ENCODE measurements at regions not wholly inside any gene's neighbourhood (a gene's known extent, or its start where the extent isn't known, plus 50 kb on each side); places are given as distances from the start of the nearest gene placed in this dataset.

DNA sequence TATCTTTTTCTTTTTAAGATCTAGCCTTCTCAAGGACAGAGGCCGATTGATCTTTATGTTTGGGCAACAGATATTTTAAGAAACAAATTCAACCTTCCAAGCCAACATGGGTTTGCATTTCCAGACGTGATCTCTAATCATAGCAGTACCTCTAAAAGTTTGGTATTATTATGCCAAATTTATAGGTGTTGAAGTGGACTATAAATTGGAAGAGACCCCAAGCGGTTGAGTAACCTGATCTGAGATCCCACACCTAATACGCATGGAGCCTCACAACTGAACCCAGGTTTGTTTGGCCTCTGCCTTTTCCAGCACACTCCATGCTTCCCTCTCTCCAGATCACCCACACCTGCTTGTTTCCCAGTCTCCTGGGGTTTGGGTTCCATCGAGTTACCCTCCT lies 116.5 kb downstream of the DDX1 start:
- no peak for TF ChIP-seq EZH2 (IDR thresholded peaks at IDR 0.05; ENCODE audit: low read length, missing control alignments)
- TF ChIP-seq, protein P1, sequence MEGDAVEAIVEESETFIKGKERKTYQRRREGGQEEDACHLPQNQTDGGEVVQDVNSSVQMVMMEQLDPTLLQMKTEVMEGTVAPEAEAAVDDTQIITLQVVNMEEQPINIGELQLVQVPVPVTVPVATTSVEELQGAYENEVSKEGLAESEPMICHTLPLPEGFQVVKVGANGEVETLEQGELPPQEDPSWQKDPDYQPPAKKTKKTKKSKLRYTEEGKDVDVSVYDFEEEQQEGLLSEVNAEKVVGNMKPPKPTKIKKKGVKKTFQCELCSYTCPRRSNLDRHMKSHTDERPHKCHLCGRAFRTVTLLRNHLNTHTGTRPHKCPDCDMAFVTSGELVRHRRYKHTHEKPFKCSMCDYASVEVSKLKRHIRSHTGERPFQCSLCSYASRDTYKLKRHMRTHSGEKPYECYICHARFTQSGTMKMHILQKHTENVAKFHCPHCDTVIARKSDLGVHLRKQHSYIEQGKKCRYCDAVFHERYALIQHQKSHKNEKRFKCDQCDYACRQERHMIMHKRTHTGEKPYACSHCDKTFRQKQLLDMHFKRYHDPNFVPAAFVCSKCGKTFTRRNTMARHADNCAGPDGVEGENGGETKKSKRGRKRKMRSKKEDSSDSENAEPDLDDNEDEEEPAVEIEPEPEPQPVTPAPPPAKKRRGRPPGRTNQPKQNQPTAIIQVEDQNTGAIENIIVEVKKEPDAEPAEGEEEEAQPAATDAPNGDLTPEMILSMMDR (conservative IDR thresholded peaks at IDR 0.05 in 1 of 2, IDR thresholded peaks at IDR 0.05 in 1 of 2; ENCODE audit: low read depth in 1 of 2, low read length in 2 of 2): no peak
- no peaks in the 10 kb centered on the region for H3K36me3 ChIP-seq (ENCODE audit: control insufficient read depth, insufficient read depth, low read length)
- no peak overlapping the region for H3K4me3 ChIP-seq (replicated peaks in 1 of 4; ENCODE audit: control extremely low read depth in 1 of 4, insufficient read depth in 1 of 4, low read depth in 3 of 4, low read length in 4 of 4)
- H3K4me2 ChIP-seq (ENCODE audit: extremely low read depth, insufficient read depth, low read length): no peak overlapping the region
- DNase-seq (ENCODE audit: low read depth in 2 of 2): no peak
- no peaks in the 10 kb centered on the region for H3K27me3 ChIP-seq (ENCODE audit: control insufficient read depth, insufficient read depth, low read length)
- no peaks in the 10 kb centered on the region for H3K79me2 ChIP-seq (ENCODE audit: control insufficient read depth, insufficient read depth, low read length)
- H3K9me3 ChIP-seq (ENCODE audit: control insufficient read depth, insufficient read depth, low read depth, low read length): no peaks in the 10 kb centered on the region
- H2AFZ ChIP-seq (ENCODE audit: low read length): no peak overlapping the region
- H4K20me1 ChIP-seq (ENCODE audit: control insufficient read depth, extremely low read depth, insufficient read depth, low read length): no peaks in the 10 kb centered on the region
- H3K4me1 ChIP-seq (ENCODE audit: control insufficient read depth, extremely low read depth, insufficient read depth, low read length): no peaks in the 10 kb centered on the region
- H3K27ac ChIP-seq (ENCODE audit: insufficient read depth, low read length): no peak overlapping the region
- no peak overlapping the region for H3K9ac ChIP-seq (ENCODE audit: insufficient read depth, low read length)

DNA sequence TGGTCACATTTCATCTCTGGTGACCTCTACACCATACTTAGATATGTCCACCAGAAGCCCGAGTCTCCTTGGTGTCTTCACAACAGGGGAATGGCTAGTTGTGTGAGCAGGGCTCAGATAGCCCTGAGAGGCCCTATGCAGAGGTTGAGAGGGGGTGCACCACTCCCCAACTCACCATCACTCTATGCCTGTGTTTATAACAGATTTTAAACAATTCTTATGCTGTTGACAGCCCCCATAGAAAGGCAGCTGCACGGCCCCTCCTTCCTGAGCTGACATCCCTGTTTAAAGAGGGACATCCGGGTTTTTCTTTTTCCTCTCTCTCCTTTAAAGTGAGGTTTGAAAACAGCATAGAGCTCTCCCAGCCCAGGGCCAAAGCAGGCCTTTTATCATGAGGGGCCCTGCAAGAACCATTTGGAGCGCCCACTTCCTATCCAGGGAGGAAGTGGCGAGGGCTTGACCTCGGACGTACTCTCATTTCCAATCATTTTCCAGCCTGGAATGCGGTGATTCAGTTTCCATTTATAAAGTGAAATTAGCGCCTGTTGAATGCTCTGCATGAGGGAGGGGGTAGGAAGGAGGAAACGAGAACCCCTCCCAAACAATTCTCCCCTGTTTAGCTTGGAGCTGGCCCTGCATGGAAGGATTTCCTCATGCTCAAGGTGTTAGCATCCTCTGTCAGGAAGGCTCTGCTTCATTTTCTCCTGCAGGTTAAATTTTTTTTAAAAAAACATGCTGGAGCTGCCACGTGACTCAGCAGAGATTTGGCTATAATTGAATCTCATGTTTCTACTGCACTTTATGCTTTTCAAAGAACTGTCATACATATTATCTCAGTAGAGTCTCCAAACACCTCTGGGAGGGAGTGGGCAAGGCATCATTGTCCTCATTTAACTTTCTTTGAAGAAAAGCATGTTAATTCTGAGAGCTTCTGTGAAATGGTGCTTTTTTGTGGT lies 117.5 kb downstream of the DDX1 start:
- DNase-seq (ENCODE audit: low read depth in 2 of 2): no peak
- H3K4me2 ChIP-seq (ENCODE audit: extremely low read depth, insufficient read depth, low read length): no peak overlapping the region
- H3K36me3 ChIP-seq (ENCODE audit: control insufficient read depth, insufficient read depth, low read length): no peaks in the 10 kb centered on the region
- no peak overlapping the region for H3K4me3 ChIP-seq (replicated peaks in 1 of 4; ENCODE audit: control extremely low read depth in 1 of 4, insufficient read depth in 1 of 4, low read depth in 3 of 4, low read length in 4 of 4)
- no peaks in the 10 kb centered on the region for H3K27me3 ChIP-seq (ENCODE audit: control insufficient read depth, insufficient read depth, low read length)
- H3K27ac ChIP-seq (ENCODE audit: insufficient read depth, low read length): no peak overlapping the region
- no peaks in the 10 kb centered on the region for H4K20me1 ChIP-seq (ENCODE audit: control insufficient read depth, extremely low read depth, insufficient read depth, low read length)
- H2AFZ ChIP-seq (ENCODE audit: low read length): no peak overlapping the region
- H3K4me1 ChIP-seq (ENCODE audit: control insufficient read depth, extremely low read depth, insufficient read depth, low read length): no peaks in the 10 kb centered on the region
- H3K79me2 ChIP-seq (ENCODE audit: control insufficient read depth, insufficient read depth, low read length): no peaks in the 10 kb centered on the region
- H3K9me3 ChIP-seq (ENCODE audit: control insufficient read depth, insufficient read depth, low read depth, low read length): no peaks in the 10 kb centered on the region
- no peak overlapping the region for H3K9ac ChIP-seq (ENCODE audit: insufficient read depth, low read length)
- TF ChIP-seq, protein P1 (conservative IDR thresholded peaks at IDR 0.05 in 1 of 2, IDR thresholded peaks at IDR 0.05 in 1 of 2; ENCODE audit: low read depth in 1 of 2, low read length in 2 of 2): no peak
- no peak for TF ChIP-seq EZH2 (IDR thresholded peaks at IDR 0.05; ENCODE audit: low read length, missing control alignments)

DNA sequence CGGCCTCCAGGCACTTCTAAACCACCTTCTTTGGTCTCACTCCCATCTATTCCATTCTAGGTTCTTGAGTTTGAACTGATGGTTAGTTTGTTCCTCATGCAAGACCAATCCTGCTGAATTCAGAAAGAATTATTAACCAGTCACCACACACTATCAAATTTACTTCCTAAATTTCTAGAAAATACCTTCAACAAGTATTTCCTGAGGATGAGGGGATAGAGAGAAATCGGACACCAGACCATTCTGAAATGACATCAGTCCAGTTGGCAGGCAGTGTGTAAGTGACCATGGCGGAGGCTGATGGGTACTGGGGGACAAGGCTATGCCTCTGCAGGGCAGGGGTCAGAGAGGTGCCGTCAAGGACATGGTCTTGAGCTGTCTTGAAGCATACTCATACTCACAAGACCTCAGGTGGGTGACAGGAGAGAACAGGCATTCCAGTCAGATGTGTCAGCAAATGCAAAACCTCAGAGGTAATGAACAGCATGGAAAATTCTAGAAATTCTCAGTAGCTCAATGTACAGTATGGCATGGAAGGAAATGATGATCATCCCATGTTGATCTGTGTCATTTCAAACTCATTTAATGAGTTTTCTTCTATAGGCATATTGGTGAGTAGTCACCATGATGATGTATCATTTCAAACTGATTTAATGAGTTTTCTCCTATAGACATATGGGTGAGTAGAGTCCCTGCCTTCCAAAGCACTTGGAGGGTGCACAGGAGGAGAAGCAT lies 119.6 kb downstream of the DDX1 start:
- Histone ChIP-seq H4K20me1 (ENCODE audit: control insufficient read depth, extremely low read depth, insufficient read depth, low read length) (no peaks in the 10 kb centered on the region), H3K79me2 (ENCODE audit: control insufficient read depth, insufficient read depth, low read length) (no peaks in the 10 kb centered on the region), H3K4me1 (ENCODE audit: control insufficient read depth, extremely low read depth, insufficient read depth, low read length) (no peaks in the 10 kb centered on the region), H3K27ac (ENCODE audit: insufficient read depth, low read length) (no peak overlapping the region), H3K36me3 (ENCODE audit: control insufficient read depth, insufficient read depth, low read length) (no peaks in the 10 kb centered on the region), H3K9me3 (ENCODE audit: control insufficient read depth, insufficient read depth, low read depth, low read length) (no peaks in the 10 kb centered on the region), H3K27me3 (ENCODE audit: control insufficient read depth, insufficient read depth, low read length) (no peaks in the 10 kb centered on the region), H3K4me2 (ENCODE audit: extremely low read depth, insufficient read depth, low read length) (no peak overlapping the region), H3K9ac (ENCODE audit: insufficient read depth, low read length) (no peak overlapping the region), H3K4me3 (replicated peaks in 1 of 4; ENCODE audit: control extremely low read depth in 1 of 4, insufficient read depth in 1 of 4, low read depth in 3 of 4, low read length in 4 of 4) (no peak overlapping the region), H2AFZ (ENCODE audit: low read length) (no peak overlapping the region)
- no peak for TF ChIP-seq EZH2 (IDR thresholded peaks at IDR 0.05; ENCODE audit: low read length, missing control alignments)
- TF ChIP-seq, protein P1 (conservative IDR thresholded peaks at IDR 0.05 in 1 of 2, IDR thresholded peaks at IDR 0.05 in 1 of 2; ENCODE audit: low read depth in 1 of 2, low read length in 2 of 2): no peak
- no peak for DNase-seq (ENCODE audit: low read depth in 2 of 2)
